Globus pallidus (tissue), 1 donor: ENCODE measurements at regions not wholly inside any gene's neighbourhood (a gene's known extent, or its start where the extent isn't known, plus 50 kb on each side); places are given as distances from the start of the nearest gene placed in this dataset.

Source experiments
- DNase-seq: peaks from one replicate; pipeline ENCODE4 v3.0.0-alpha.2; 2015; ENCODE audit warnings: low spot score

DNA sequence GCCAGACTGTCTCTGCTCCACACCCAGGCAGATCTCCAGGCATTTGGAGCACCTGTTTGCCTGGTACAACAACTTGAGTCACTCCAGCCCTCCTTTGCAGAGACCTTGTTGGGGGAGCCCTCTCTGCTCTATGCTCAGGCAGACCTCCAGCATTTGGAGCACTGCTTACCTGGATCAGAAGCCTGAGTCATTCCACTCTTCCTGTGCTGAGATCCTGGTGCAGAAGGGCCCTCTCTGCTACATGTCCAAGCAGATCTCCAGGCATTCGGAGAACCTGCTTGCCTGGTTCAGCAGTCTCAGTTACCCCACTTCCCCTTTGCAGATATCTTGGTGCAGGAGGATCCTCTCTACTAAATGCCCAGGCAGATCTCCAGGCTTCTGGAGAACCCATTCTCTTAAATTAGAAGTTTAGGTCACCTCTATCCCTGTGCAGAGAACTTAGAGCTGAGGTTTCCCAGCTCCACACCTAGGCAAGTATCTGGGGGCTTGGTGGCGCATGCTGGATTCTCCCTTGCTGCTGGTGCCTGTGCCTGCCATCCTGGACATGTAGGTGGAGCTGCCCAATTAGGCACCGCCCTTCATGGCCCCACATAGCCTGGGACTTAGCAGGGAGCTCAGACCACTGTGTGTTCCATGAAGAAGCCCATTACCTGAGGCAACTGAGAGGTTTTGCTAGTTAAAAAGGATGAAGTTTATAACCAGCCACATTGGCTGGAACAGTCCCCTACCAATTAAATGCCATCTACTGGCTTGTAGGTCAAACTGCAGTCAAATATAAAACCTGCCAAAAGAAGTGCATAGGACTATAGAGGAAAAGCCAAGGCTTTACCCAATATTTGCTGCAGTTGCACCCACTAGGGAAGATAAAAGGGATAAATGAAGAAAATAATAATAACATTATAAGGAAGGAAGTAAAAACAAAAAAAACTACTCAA is 97.6 kb upstream of the SLITRK6 start:
- no peak for DNase-seq

DNA sequence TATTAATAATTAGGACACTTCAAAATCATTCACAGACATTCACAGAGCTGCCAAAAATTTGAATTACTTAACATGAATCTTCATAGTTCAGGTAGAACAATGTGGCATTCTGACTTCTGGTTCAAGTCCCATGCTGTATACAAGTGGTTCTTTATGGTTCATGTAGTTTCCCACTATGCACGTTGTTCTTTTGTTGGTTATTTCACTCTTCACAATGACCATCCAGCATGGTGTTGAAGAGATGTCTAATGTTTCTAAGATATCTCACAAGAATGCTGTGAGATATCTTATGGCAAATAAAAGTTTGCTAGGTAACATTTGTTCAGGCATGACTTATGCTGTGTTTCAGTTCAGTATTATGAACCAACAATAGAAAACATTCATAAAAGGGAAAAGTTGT is 88.2 kb upstream of the SLITRK6 start:
- no peak for DNase-seq

DNA sequence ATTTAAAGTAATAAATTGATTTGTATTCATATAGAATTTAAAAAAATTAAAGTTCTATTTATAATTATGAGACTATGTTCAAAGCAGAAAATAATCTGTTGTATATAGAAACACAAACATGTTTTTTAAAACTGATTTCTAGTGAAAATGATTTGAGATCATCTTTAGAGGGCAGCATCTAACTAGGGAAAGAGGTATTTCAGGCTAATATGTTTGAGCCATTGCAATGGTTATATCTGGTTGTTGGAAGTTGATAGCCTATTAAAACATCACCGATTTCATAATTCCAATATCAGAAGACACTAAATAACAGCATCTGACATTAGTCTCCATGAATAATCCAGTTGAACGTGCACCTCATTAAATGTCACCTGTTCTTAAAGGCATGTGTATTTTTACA is 79.8 kb upstream of the SLITRK6 start:
- DNase-seq: no peak

DNA sequence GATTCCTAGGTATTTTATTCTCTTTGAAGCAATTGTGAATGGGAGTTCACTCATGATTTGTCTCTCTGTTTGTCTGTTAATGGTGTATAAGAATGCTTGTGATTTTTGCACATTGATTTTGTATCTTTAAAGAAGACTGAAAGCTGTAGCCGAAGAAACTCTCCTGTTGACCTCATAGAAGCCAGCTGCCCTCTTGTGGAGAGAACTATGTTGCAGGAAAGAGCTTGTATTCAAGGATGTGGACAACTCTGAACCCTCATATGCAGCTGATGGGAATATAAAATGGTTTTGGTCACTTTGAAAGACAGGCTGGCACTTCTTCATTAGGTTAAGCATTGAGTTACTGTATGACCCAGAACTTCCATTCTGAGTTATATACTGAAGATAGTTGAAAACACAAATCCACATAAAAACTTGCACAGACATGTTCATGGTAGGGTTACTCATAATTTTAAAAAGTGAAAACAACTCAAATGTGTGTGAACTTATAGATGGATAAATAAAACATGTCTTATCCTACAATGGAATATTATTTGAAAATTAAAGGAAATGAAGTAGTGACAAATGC is 65.8 kb upstream of the SLITRK6 start:
- peak; percentile 16 for DNase-seq

DNA sequence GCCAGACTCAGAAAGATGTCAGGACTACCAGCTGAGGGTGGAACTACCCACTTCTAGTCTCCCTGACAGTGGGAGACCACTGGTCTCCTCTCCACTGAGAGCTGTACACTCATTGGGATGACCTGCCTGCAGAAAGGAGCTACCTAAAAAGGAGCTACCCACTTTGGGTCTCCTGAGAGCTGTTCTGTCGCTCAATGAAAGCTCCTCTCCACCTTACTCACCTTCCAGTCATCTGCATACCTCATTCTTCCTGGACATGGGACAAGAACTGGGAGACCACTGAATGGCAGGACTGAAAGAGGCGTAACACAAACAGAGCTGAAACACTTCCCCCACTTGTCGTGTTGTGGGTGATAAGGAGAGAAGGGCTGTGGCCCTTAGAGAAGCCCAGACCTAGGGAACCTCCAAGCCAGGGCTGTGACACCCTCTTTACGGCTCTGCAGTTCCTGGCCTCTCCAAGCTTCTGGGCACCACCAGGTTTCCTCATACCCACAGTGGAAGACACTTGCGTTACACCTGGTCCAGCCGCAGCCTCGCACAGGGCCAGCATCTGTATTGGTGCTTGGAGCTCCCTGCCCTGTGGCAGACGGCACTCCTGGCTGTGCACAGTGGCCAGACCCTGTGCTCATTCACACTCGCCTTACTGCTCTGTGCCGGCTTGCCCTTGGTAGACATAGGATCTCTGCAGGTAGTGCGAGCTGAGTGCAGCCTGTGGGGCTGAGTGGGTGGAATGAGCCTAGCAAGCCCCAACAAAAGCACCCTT is 54.9 kb upstream of the SLITRK6 start:
- no peak for DNase-seq

DNA sequence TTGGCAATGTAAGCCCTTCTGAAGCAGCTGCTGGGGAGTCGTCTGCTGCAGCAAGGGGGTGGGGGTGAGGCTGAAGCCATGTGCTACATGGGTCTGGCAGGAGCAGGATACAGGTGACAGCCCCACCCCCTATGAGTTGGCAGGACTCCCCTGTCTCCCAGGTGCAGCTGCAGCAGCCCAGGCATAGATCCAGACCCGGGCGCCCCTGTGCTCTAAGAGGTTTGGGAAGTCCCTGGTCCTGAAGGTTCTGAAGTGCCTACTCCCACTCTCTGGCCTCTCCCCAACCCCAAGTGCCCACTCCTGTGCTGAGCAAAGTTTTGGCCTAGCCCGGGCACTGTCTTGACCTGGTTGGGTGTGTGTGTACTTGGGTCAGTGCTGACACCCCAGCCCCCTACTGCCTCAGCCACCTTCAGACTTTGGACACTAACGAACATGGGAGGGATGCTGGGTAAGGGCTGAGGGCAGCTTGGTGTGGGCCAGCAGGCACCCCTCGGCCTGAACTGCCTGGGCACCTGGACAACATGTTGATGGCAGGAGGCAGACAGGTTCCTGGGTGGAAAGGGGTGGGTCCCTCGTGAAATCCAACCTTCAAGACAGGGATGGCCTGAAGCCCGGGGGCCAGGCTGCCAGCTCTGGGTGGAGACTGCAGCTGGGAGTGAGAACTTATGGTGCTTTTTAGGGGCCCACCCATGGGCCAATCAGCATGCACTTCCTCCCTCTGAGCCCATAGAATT is 54.1 kb upstream of the SLITRK6 start:
- DNase-seq: no peak
